KMS-11 (cell line): ENCODE measurements at regions not wholly inside any gene's neighbourhood (a gene's known extent, or its start where the extent isn't known, plus 50 kb on each side); places are given as distances from the start of the nearest gene placed in this dataset.

Experiments used
- H2AFZ ChIP-seq: fragments of 200-600 bp; sonication (generic); 2 replicates; pipeline ENCODE4 v1.6.1; 2016; ENCODE audit warnings: antibody characterized with exemption, mixed run types, low read depth
- H3K27ac ChIP-seq: fragments of 200-600 bp; sonication (generic); 2 replicates; pipeline ENCODE4 v1.6.1; 2016; ENCODE audit warnings: mild to moderate bottlenecking, mixed run types
- H3K27me3 ChIP-seq: fragments of 200-600 bp; sonication (generic); 2 replicates; pipeline ENCODE4 v1.6.1; 2017; ENCODE audit warnings: mild to moderate bottlenecking, low read depth, mixed run types, moderate library complexity; ENCODE audit not compliant: insufficient read depth
- H3K36me3 ChIP-seq: fragments of 200-600 bp; sonication (generic); 2 replicates; pipeline ENCODE4 v1.6.1; 2017; ENCODE audit warnings: mild to moderate bottlenecking, mixed run types; ENCODE audit not compliant: insufficient read depth
- H3K4me1 ChIP-seq: fragments of 200-600 bp; sonication (generic); 2 replicates; pipeline ENCODE4 v1.6.1; 2016; ENCODE audit warnings: mild to moderate bottlenecking, low read depth, mixed run types; ENCODE audit not compliant: poor library complexity, severe bottlenecking
- H3K4me2 ChIP-seq: fragments of 200-600 bp; sonication (generic); 2 replicates; pipeline ENCODE4 v1.7.0; 2016; ENCODE audit warnings: mild to moderate bottlenecking, mixed run types
- H3K4me3 ChIP-seq: fragments of 200-600 bp; sonication (generic); IDR thresholded peaks from 2 replicates; pipeline ENCODE4 v1.6.1; 2017; ENCODE audit warnings: low read depth, low read length, mixed read lengths; ENCODE audit not compliant: insufficient read depth
- H3K79me2 ChIP-seq: fragments of 200-600 bp; sonication (generic); 2 replicates; pipeline ENCODE4 v1.6.1; 2016; ENCODE audit warnings: low read depth, mixed run types; ENCODE audit not compliant: insufficient read depth
- H3K9ac ChIP-seq: fragments of 200-600 bp; sonication (generic); 2 replicates; pipeline ENCODE4 v1.6.1; 2016; ENCODE audit warnings: mild to moderate bottlenecking, mixed run types
- H4K20me1 ChIP-seq: fragments of 200-600 bp; sonication (generic); 2 replicates; pipeline ENCODE4 v1.6.1; 2016; ENCODE audit warnings: mild to moderate bottlenecking, mixed run types; ENCODE audit not compliant: insufficient read depth
- TF ChIP-seq, protein P1 (sequence below): fragments of 200-600 bp; sonication (generic); conservative IDR thresholded peaks from 2 replicates; pipeline ENCODE4 v1.6.1; 2017; ENCODE audit warnings: low read depth, mild to moderate bottlenecking, antibody characterized with exemption, low read length, moderate library complexity, mixed read lengths

DNA sequence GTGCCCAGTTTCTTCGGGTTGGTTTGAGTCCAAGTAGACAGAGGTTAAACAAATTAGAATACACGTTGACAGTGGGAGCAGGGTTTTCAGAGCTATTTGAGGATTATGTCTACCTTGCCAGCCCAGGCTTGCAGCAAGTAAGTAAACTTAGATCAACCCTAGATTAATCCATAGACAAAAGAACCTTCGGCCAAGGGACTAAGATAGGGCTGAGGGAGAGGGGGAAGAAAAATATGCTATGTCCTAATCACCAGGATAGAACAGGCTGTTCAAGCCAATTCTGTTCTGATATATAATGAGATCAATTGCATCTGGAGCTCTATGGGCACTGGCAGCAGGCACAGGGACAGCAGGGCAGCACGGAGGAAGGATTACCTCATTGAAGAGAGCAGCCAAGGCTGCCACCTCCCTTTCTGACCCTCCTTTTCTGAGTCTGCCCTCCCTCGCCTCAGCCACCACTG lies 377.7 kb downstream of the PIK3R1 start:
- no peak overlapping the region for H3K4me2 ChIP-seq
- TF ChIP-seq, protein P1, sequence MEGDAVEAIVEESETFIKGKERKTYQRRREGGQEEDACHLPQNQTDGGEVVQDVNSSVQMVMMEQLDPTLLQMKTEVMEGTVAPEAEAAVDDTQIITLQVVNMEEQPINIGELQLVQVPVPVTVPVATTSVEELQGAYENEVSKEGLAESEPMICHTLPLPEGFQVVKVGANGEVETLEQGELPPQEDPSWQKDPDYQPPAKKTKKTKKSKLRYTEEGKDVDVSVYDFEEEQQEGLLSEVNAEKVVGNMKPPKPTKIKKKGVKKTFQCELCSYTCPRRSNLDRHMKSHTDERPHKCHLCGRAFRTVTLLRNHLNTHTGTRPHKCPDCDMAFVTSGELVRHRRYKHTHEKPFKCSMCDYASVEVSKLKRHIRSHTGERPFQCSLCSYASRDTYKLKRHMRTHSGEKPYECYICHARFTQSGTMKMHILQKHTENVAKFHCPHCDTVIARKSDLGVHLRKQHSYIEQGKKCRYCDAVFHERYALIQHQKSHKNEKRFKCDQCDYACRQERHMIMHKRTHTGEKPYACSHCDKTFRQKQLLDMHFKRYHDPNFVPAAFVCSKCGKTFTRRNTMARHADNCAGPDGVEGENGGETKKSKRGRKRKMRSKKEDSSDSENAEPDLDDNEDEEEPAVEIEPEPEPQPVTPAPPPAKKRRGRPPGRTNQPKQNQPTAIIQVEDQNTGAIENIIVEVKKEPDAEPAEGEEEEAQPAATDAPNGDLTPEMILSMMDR: no peak

DNA sequence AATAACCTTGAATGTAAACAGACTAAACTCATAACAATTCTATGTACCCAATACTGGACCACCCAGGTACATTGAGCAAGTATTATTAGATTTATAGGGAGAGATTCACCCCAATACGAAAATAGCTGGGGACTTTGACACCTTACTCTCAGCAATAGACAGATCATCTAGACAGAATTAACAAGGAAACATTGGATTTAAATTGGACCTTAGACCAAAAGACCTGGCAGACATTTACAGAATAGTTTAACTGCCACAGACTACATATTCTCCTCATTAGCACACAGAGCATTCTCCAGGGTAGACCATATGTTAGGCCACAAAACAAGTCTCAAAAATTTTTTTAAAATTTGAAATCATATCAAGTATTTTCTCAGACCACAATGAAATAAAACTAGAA lies 397.4 kb downstream of the PIK3R1 start:
- H3K79me2 ChIP-seq: no peaks in the 10 kb centered on the region
- no peaks in the 10 kb centered on the region for H4K20me1 ChIP-seq
- H2AFZ ChIP-seq: no peak overlapping the region
- no peaks in the 10 kb centered on the region for H3K27me3 ChIP-seq
- H3K4me2 ChIP-seq: no peak overlapping the region
- no peaks in the 10 kb centered on the region for H3K36me3 ChIP-seq
- TF ChIP-seq, protein P1: no peak
- no peaks in the 10 kb centered on the region for H3K4me1 ChIP-seq
- H3K27ac ChIP-seq: no peak overlapping the region
- H3K9ac ChIP-seq: no peak overlapping the region
- H3K4me3 ChIP-seq: no peak overlapping the region

More for the DNA sequence above, 377.7 kb downstream of the PIK3R1 start:
- Histone ChIP-seq H3K9ac (no peak overlapping the region), H3K4me1 (no peaks in the 10 kb centered on the region), H3K27me3 (no peaks in the 10 kb centered on the region), H3K4me3 (no peak overlapping the region), H4K20me1 (no peaks in the 10 kb centered on the region), H3K79me2 (no peaks in the 10 kb centered on the region), H2AFZ (no peak overlapping the region), H3K27ac (no peak overlapping the region), H3K36me3 (no peaks in the 10 kb centered on the region)

- H3K9ac ChIP-seq: no peak overlapping the region
- no peak overlapping the region for H3K4me2 ChIP-seq
- no peak overlapping the region for H3K4me3 ChIP-seq
- no peak overlapping the region for H2AFZ ChIP-seq
- no peaks in the 10 kb centered on the region for H3K36me3 ChIP-seq
- TF ChIP-seq, protein P1: no peak
- H3K79me2 ChIP-seq: no peaks in the 10 kb centered on the region
- H4K20me1 ChIP-seq: no peaks in the 10 kb centered on the region
- no peaks in the 10 kb centered on the region for H3K4me1 ChIP-seq
- H3K27me3 ChIP-seq: no peaks in the 10 kb centered on the region
- H3K27ac ChIP-seq: no peak overlapping the region
Measured at GRCh38 chr5:68618501-68618900, 402.9 kb downstream of the PIK3R1 start.

GRCh38 chr5:68627001-68627400 lies 411.4 kb downstream of the PIK3R1 start:
- Histone ChIP-seq H2AFZ (no peak overlapping the region), H3K4me2 (no peak overlapping the region), H3K36me3 (no peaks in the 10 kb centered on the region), H3K4me1 (no peaks in the 10 kb centered on the region), H3K79me2 (no peaks in the 10 kb centered on the region), H3K9ac (no peak overlapping the region), H3K27me3 (no peaks in the 10 kb centered on the region), H4K20me1 (no peaks in the 10 kb centered on the region), H3K27ac (no peak overlapping the region), H3K4me3 (no peak overlapping the region)
- TF ChIP-seq, protein P1: no peak
